Endodermal cell (in vitro differentiated cells): ENCODE measurements at regions not wholly inside any gene's neighbourhood (a gene's known extent, or its start where the extent isn't known, plus 50 kb on each side); places are given as distances from the start of the nearest gene placed in this dataset.

Experiments
- DNase-seq: peaks from one replicate; pipeline ENCODE4 v3.0.0-alpha.2; 2017
- H3K27ac ChIP-seq: 2 replicates; pipeline ENCODE4 v1.5.1; 2013; ENCODE audit warnings: mild to moderate bottlenecking, low read depth, low read length, moderate library complexity
- H3K27me3 ChIP-seq: 2 replicates; pipeline ENCODE4 v1.6.1; 2013; ENCODE audit warnings: mild to moderate bottlenecking, low read length, moderate library complexity; ENCODE audit not compliant: insufficient read depth, control insufficient read depth, poor library complexity, severe bottlenecking
- H3K36me3 ChIP-seq: 2 replicates; pipeline ENCODE4 v1.7.0; 2013; ENCODE audit warnings: mild to moderate bottlenecking, low read length, moderate library complexity; ENCODE audit not compliant: control insufficient read depth, insufficient read depth
- H3K4me1 ChIP-seq: one replicate; pipeline ENCODE4 v1.7.0; 2013; ENCODE audit warnings: low read length; ENCODE audit not compliant: control insufficient read depth, insufficient read depth
- H3K4me3 ChIP-seq: 2 replicates; pipeline ENCODE4 v1.5.1; 2013; ENCODE audit warnings: mild to moderate bottlenecking, low read length, moderate library complexity
- H3K9ac ChIP-seq: 2 replicates; pipeline ENCODE4 v1.6.1; 2013; ENCODE audit warnings: mild to moderate bottlenecking, low read length, moderate library complexity; ENCODE audit not compliant: poor library complexity, severe bottlenecking; ENCODE audit errors: extremely low read depth
- H3K9me3 ChIP-seq: 2 replicates; pipeline ENCODE4 v1.6.1; 2013; ENCODE audit warnings: mild to moderate bottlenecking, low read length, moderate library complexity; ENCODE audit not compliant: control insufficient read depth
- H3K27ac Mint-ChIP-seq: 2 replicates; pipeline ENCODE4 v1.8.0; 2020; ENCODE audit warnings: mixed read lengths
- H3K27me3 Mint-ChIP-seq: 2 replicates; pipeline ENCODE4 v1.8.0; 2021; ENCODE audit warnings: mild to moderate bottlenecking, mixed read lengths; ENCODE audit not compliant: insufficient read depth
- H3K36me3 Mint-ChIP-seq: 2 replicates; pipeline ENCODE4 v1.8.0; 2020; ENCODE audit warnings: low read depth, mixed read lengths
- H3K4me1 Mint-ChIP-seq: 2 replicates; pipeline ENCODE4 v1.8.0; 2020; ENCODE audit warnings: mixed read lengths
- H3K4me3 Mint-ChIP-seq: 2 replicates; pipeline ENCODE4 v1.8.0; 2020; ENCODE audit warnings: mild to moderate bottlenecking, moderate library complexity, mixed read lengths
- H3K9me3 Mint-ChIP-seq: 2 replicates; pipeline ENCODE4 v1.8.0; 2020; ENCODE audit warnings: mild to moderate bottlenecking, mixed read lengths
- WGBS, 2 experiments: methylation state at CpG; one replicate each; pipeline versions ENCODE4 v1.1.5 to v1.1.7; 2013; ENCODE audit warnings: missing lambda C conversion rate in 2 of 2, mixed read lengths in 1 of 2; ENCODE audit not compliant: insufficient coverage in 1 of 2, insufficient read length in 1 of 2; 5-methylcytosine and 5-hydroxymethylcytosine counted together
- TF ChIP-seq, protein P1 (sequence below): fragments of 200-600 bp; sonication (generic); conservative IDR thresholded peaks from 2 replicates; pipeline ENCODE4 v1.5.0; 2021; ENCODE audit warnings: antibody characterized with exemption, mild to moderate bottlenecking

- Mint-ChIP-seq H3K4me3 (no peak overlapping the region), H3K27ac (no peak overlapping the region), H3K4me1 (peaks cover 26% of the 10 kb centered on the region), H3K27me3 (peaks cover 4% of the 10 kb centered on the region), H3K9me3 (no peaks in the 10 kb centered on the region), H3K36me3 (no peaks in the 10 kb centered on the region)
- Histone ChIP-seq H3K36me3 (no peaks in the 10 kb centered on the region), H3K4me3 (no peak overlapping the region), H3K4me1 (peaks cover 5% of the 10 kb centered on the region), H3K9me3 (no peaks in the 10 kb centered on the region), H3K27me3 (no peaks in the 10 kb centered on the region), H3K27ac (no peak overlapping the region), H3K9ac (no peak overlapping the region)
- 96 to 97% methylated on average over 5 to 6 of the region's 7 CpGs for WGBS, 2 experiments
- TF ChIP-seq, protein P1, sequence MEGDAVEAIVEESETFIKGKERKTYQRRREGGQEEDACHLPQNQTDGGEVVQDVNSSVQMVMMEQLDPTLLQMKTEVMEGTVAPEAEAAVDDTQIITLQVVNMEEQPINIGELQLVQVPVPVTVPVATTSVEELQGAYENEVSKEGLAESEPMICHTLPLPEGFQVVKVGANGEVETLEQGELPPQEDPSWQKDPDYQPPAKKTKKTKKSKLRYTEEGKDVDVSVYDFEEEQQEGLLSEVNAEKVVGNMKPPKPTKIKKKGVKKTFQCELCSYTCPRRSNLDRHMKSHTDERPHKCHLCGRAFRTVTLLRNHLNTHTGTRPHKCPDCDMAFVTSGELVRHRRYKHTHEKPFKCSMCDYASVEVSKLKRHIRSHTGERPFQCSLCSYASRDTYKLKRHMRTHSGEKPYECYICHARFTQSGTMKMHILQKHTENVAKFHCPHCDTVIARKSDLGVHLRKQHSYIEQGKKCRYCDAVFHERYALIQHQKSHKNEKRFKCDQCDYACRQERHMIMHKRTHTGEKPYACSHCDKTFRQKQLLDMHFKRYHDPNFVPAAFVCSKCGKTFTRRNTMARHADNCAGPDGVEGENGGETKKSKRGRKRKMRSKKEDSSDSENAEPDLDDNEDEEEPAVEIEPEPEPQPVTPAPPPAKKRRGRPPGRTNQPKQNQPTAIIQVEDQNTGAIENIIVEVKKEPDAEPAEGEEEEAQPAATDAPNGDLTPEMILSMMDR: no peak
- no peak for DNase-seq
Observed at GRCh38 chr13:109380457-109380856, 405.9 kb downstream of the IRS2 start.

DNA sequence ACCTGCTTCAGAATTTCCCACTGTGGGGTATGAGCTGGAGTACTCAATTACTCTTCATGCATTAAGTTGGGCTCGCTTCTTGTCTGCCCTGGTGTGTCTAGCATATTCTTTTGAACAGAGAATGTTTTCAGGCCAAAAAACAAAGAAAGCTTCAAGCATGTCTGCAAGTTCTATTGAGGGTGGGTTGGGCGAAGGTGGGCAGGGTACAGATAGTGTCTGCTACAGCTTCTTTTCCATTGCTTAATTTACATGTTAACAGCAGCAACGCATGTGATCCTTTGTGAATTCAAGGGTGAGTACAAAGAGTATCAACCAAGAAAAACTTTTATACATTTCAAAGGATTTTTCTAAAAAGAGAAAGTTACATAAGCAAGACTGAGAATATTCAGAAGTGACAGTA is 406.5 kb downstream of the IRS2 start:
- H3K27me3 ChIP-seq: no peaks in the 10 kb centered on the region
- Mint-ChIP-seq H3K9me3 (no peaks in the 10 kb centered on the region), H3K27ac (no peak overlapping the region), H3K4me3 (no peak overlapping the region), H3K4me1 (peaks cover 26% of the 10 kb centered on the region), H3K27me3 (peaks cover 4% of the 10 kb centered on the region), H3K36me3 (no peaks in the 10 kb centered on the region)
- TF ChIP-seq, protein P1: no peak
- no peaks in the 10 kb centered on the region for H3K36me3 ChIP-seq
- peaks cover 5% of the 10 kb centered on the region for H3K4me1 ChIP-seq
- no peak overlapping the region for H3K27ac ChIP-seq
- WGBS, 2 experiments: 53 to 91% methylated on average over 1 to 3 of the region's 3 CpGs
- no peak for DNase-seq
- no peak overlapping the region for H3K9ac ChIP-seq
- no peak overlapping the region for H3K4me3 ChIP-seq
- H3K9me3 ChIP-seq: no peaks in the 10 kb centered on the region

GRCh38 chr13:109376936-109377335 is 409.4 kb downstream of the IRS2 start:
- no peaks in the 10 kb centered on the region for H3K9me3 ChIP-seq
- H3K4me1 Mint-ChIP-seq: peaks cover 12% of the 10 kb centered on the region
- H3K4me3 Mint-ChIP-seq: no peak overlapping the region
- no peak overlapping the region for H3K4me3 ChIP-seq
- H3K36me3 ChIP-seq: no peaks in the 10 kb centered on the region
- WGBS, 2 experiments: 92 to 93% methylated on average over 6 to 9 of the region's 9 CpGs
- H3K27ac Mint-ChIP-seq: no peak overlapping the region
- DNase-seq: peak; percentile 35
- no peaks in the 10 kb centered on the region for H3K36me3 Mint-ChIP-seq
- peaks cover 7% of the 10 kb centered on the region for H3K27me3 Mint-ChIP-seq
- no peak overlapping the region for H3K27ac ChIP-seq
- no peaks in the 10 kb centered on the region for H3K4me1 ChIP-seq
- H3K9ac ChIP-seq: no peak overlapping the region
- TF ChIP-seq, protein P1: no peak
- no peaks in the 10 kb centered on the region for H3K9me3 Mint-ChIP-seq
- H3K27me3 ChIP-seq: no peaks in the 10 kb centered on the region
